ENCODE measurements at regions not wholly inside any gene's neighbourhood (a gene's known extent, or its start where the extent isn't known, plus 50 kb on each side); places are given as distances from the start of the nearest gene placed in this dataset.

- TF ChIP-seq POLR2A (IDR thresholded peaks at IDR 0.05) (no peak), CTCF (IDR thresholded peaks at IDR 0.05) (no peak)
These were observed 222.9 kb upstream of the DAAM1 start for GRCh38 chr14:58965601-58966000.

All from Peyer's patch (tissue), 4 donors.